Right lobe of liver (tissue), 6 donors: ENCODE measurements at regions not wholly inside any gene's neighbourhood (a gene's known extent, or its start where the extent isn't known, plus 50 kb on each side); places are given as distances from the start of the nearest gene placed in this dataset.

Experiments
- ATAC-seq, 4 donors: fragments of 200-7000 bp; cut with Tn5 transposase; one replicate each; pipeline ENCODE4 v1.9.1; 2020; ENCODE audit warnings: mild to moderate bottlenecking in 4 of 4, moderate library complexity in 4 of 4
- DNase-seq, 3 donors: peaks; one replicate each; pipeline ENCODE4 v3.0.0-alpha.2; 2020
- H3K27ac ChIP-seq, 3 donors: fragments of 200-600 bp; one replicate each; pipeline ENCODE4 v1.8.0; 2022
- H3K27me3 ChIP-seq, 2 donors: fragments of 200-600 bp; one replicate each; pipeline ENCODE4 v1.8.0; 2022
- H3K36me3 ChIP-seq, 4 donors: fragments of 200-600 bp; sonication (generic) in 1 of 4; one replicate each; pipeline versions ENCODE4 v1.5.1 to v1.8.0; 2017 to 2022; ENCODE audit warnings: control low read depth in 1 of 4
- H3K4me1 ChIP-seq, 4 donors: fragments of 200-600 bp; sonication (generic) in 1 of 4; one replicate each; pipeline versions ENCODE4 v1.5.1 to v1.8.0; 2017 to 2022; ENCODE audit warnings: control low read depth in 1 of 4
- H3K4me3 ChIP-seq, 3 donors: fragments of 200-600 bp; one replicate each; pipeline ENCODE4 v1.8.0; 2022
- H3K9me3 ChIP-seq, 4 donors: fragments of 200-600 bp; sonication (generic) in 1 of 4; one replicate each; pipeline versions ENCODE4 v1.5.1 to v1.8.0; 2017 to 2022; ENCODE audit warnings: control low read depth in 1 of 4
- CTCF ChIP-seq, 4 donors: fragments of 200-600 bp in 3 of 4; fragments of 450-650 bp in 1 of 4; IDR thresholded peaks; one replicate each; pipeline versions ENCODE4 v1.5.1 to v1.8.0; 2016 to 2022; ENCODE audit warnings: antibody characterized with exemption in 4 of 4, mild to moderate bottlenecking in 2 of 4
- POLR2A ChIP-seq: fragments of 450-650 bp; IDR thresholded peaks from one replicate; pipeline ENCODE4 v1.6.1; 2017; ENCODE audit warnings: antibody characterized with exemption, mild to moderate bottlenecking
- WGBS: methylation state at CpG from one replicate; pipeline ENCODE4 v1.1.6; 2018; ENCODE audit warnings: low coverage, low lambda C conversion rate; ENCODE audit not compliant: insufficient coverage; ENCODE audit errors: missing lambda C conversion rate; 5-methylcytosine and 5-hydroxymethylcytosine counted together
- intact Hi-C, 2 donors: fragments of 100-400 bp; cut with DNase I; formaldehyde crosslinking; loops; one replicate each; pipeline versions ENCODE4 v1.11.2 to v1.14.1; 2022
- donor health status: DM: no; HTN: yes; CAD: no.
- donor health status: DM: no; HTN: no; CAD: no.
- donor health status: DM: no; HTN: no; CAD: no.
- donor health status: DM: no; HTN: yes; CAD: no.
- donor health status: DM: no; HTN: yes; CAD: no.

- 75% methylated on average over 8 of the region's 8 CpGs for WGBS
- Histone ChIP-seq H3K27me3 (no peaks in the 10 kb centered on the region), H3K4me1 (no peaks in the 10 kb centered on the region), H3K9me3 (no peaks in the 10 kb centered on the region), H3K4me3 (no peak overlapping the region), H3K36me3 (no peaks in the 10 kb centered on the region), H3K27ac (no peak overlapping the region)
- DNase-seq, result no peak
- TF ChIP-seq CTCF (IDR thresholded peaks at IDR 0.05), result no peak
- no peak for TF ChIP-seq POLR2A
- no peak for ATAC-seq
- intact Hi-C loops, result no loop called here
Measured at GRCh38 chr4:100059467-100059866, 109.4 kb upstream of the H2AZ1 start.

GRCh38 chr4:100056701-100057100 is 106.6 kb upstream of the H2AZ1 start:
- intact Hi-C loops, result no loop called here
- ATAC-seq (no peak), DNase-seq (no peak)
- no peak for TF ChIP-seq CTCF (IDR thresholded peaks at IDR 0.05)
- TF ChIP-seq POLR2A, result no peak
- Histone ChIP-seq H3K4me1 (no peaks in the 10 kb centered on the region), H3K27me3 (no peaks in the 10 kb centered on the region), H3K36me3 (no peaks in the 10 kb centered on the region), H3K9me3 (no peaks in the 10 kb centered on the region), H3K27ac (no peak overlapping the region), H3K4me3 (no peak overlapping the region)
- WGBS, result 60% methylated on average over 3 of the region's 3 CpGs

- TF ChIP-seq CTCF (IDR thresholded peaks at IDR 0.05), result no peak
Measured at GRCh38 chr4:100054071-100054470, 104.0 kb upstream of the H2AZ1 start.

GRCh38 chr4:100049872-100050271 is 99.8 kb upstream of the H2AZ1 start:
- DNase-seq, result no peak

More at GRCh38 chr4:100054071-100054470, 104.0 kb upstream of the H2AZ1 start:
- no peaks in the 10 kb centered on the region for H3K4me1 ChIP-seq
- no peaks in the 10 kb centered on the region for H3K27me3 ChIP-seq
- H3K9me3 ChIP-seq, result no peaks in the 10 kb centered on the region
- DNase-seq (no peak), ATAC-seq (no peak)
- WGBS, result 53% methylated on average over 3 of the region's 3 CpGs
- intact Hi-C loops, result no loop called here
- no peak overlapping the region for H3K4me3 ChIP-seq
- no peak overlapping the region for H3K27ac ChIP-seq
- no peaks in the 10 kb centered on the region for H3K36me3 ChIP-seq

More at GRCh38 chr4:100049872-100050271, 99.8 kb upstream of the H2AZ1 start:
- Histone ChIP-seq H3K27ac (no peak overlapping the region), H3K9me3 (no peaks in the 10 kb centered on the region), H3K4me1 (no peaks in the 10 kb centered on the region), H3K27me3 (no peaks in the 10 kb centered on the region), H3K36me3 (no peaks in the 10 kb centered on the region), H3K4me3 (no peak overlapping the region)
- intact Hi-C loops, result no loop called here
- TF ChIP-seq CTCF (IDR thresholded peaks at IDR 0.05) (no peak), POLR2A (no peak)
- no peak for ATAC-seq
